PC-9 (cell line): ENCODE measurements at regions not wholly inside any gene's neighbourhood (a gene's known extent, or its start where the extent isn't known, plus 50 kb on each side); places are given as distances from the start of the nearest gene placed in this dataset.

Source experiments
- BruUV-seq: library from RNA; stranded (reverse); fragments of 400-500 nt; replicated peaks from 2 replicates; lab custom pipeline; 2021; lab: Mats Ljungman, UMichigan
- CTCF ChIA-PET: fragments of 300-600 bp; sonication (Branson Sonifier 250); formaldehyde crosslinking; loops from one replicate; lab custom pipeline; 2022; ENCODE audit warnings: antibody characterized with exemption; lab: Charles Lee
- POLR2A ChIA-PET: fragments of 300-600 bp; sonication (Branson Sonifier 250); formaldehyde crosslinking; loops from one replicate; lab custom pipeline; 2022; ENCODE audit warnings: antibody characterized with exemption; ENCODE audit not compliant: unreplicated experiment; lab: Charles Lee
- DNase-seq, 2 experiments: peaks; one replicate each; pipeline versions ENCODE4 v3.0.0 to v3.0.0-alpha.2; 2015 to 2022; ENCODE audit warnings: mixed read lengths in 1 of 2
- H2AFZ ChIP-seq: fragments of 200-600 bp; sonication (generic); 2 replicates; pipeline ENCODE4 v1.8.1; 2017; ENCODE audit warnings: antibody characterized with exemption
- H3F3A ChIP-seq: fragments of 200-600 bp; sonication (generic); 2 replicates; pipeline ENCODE4 v1.8.1; 2017; ENCODE audit warnings: antibody characterized with exemption, mild to moderate bottlenecking, low read depth; ENCODE audit not compliant: insufficient read depth
- H3K27ac ChIP-seq: fragments of 200-600 bp; sonication (generic); 2 replicates; pipeline ENCODE4 v1.6.1; 2016; ENCODE audit warnings: mixed run types
- H3K27me3 ChIP-seq: fragments of 200-600 bp; sonication (generic); 2 replicates; pipeline ENCODE4 v1.6.1; 2016; ENCODE audit warnings: low read depth, mixed run types; ENCODE audit not compliant: insufficient read depth
- H3K36me3 ChIP-seq: fragments of 200-600 bp; sonication (generic); 2 replicates; pipeline ENCODE4 v1.6.1; 2016; ENCODE audit warnings: low read depth, mixed run types
- H3K4me1 ChIP-seq: fragments of 200-600 bp; sonication (generic); replicated peaks from 2 replicates; pipeline ENCODE4 v1.6.1; 2016; ENCODE audit warnings: mixed run types; ENCODE audit not compliant: insufficient read depth
- H3K4me2 ChIP-seq: fragments of 200-600 bp; sonication (generic); 2 replicates; pipeline ENCODE4 v1.6.1; 2017; ENCODE audit warnings: mixed run types
- H3K4me3 ChIP-seq: fragments of 200-600 bp; sonication (generic); 2 replicates; pipeline ENCODE4 v1.6.1; 2016; ENCODE audit warnings: mixed run types
- H3K79me2 ChIP-seq: fragments of 200-600 bp; sonication (generic); 2 replicates; pipeline ENCODE4 v1.6.1; 2017; ENCODE audit warnings: low read depth, mixed run types
- H3K9me2 ChIP-seq: fragments of 200-600 bp; sonication (generic); 2 replicates; pipeline ENCODE4 v1.8.1; 2017; ENCODE audit warnings: mild to moderate bottlenecking; ENCODE audit not compliant: insufficient read depth
- H3K9me3 ChIP-seq: fragments of 200-600 bp; sonication (generic); 2 replicates; pipeline ENCODE4 v1.8.1; 2016; ENCODE audit warnings: low read depth; ENCODE audit not compliant: insufficient read depth
- H4K20me1 ChIP-seq: fragments of 200-600 bp; sonication (generic); 2 replicates; pipeline ENCODE4 v1.8.1; 2017; ENCODE audit not compliant: insufficient read depth
- EZH2 ChIP-seq: fragments of 200-600 bp; sonication (generic); IDR thresholded peaks from 2 replicates; pipeline ENCODE4 v1.8.0; 2017; ENCODE audit warnings: antibody characterized with exemption, low read depth
- intact Hi-C: fragments of 100-400 bp; cut with micrococcal nuclease; formaldehyde crosslinking; loops from one replicate; pipeline ENCODE4 v1.10.0; 2022; ENCODE audit not compliant: unreplicated experiment
- TF ChIP-seq, protein P1 (sequence below): fragments of 200-600 bp; sonication (generic); conservative IDR thresholded peaks from 2 replicates; pipeline ENCODE4 v1.6.1; 2017; ENCODE audit warnings: mixed run types, antibody characterized with exemption, mild to moderate bottlenecking, moderate library complexity

DNA sequence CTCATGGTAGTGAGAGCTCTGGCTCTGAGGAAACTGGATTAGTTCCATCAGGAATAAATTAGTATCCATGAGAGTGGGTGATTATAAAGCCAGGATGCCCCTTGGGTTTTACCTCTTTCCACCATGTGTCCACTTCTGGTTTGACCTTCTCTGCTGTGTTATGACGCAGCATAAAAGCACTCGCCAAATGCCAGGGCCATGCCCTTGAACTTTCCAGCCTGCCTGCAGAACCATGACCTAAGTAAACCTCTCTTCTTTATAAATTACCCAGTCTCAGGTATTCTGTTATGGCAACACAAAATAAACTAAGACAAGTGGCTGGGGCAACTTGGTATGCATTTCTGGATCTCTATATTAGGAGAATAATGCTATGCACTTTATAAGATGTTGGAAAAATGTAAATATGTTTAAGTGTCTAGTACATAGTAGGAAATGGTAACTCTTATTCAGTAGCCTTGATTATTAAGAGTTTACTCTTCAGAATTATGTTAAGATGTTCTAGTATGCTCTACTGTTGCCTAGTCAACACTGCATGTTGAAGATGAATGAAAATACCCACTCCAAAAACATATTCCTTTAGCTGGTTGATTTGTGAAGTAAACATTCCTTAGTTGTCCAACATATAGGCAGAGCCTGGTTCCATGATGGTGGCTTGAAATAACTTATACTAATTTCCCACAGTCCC lies 455.6 kb upstream of the TMPO start:
- H3K4me2 ChIP-seq: no peak overlapping the region
- no peaks in the 10 kb centered on the region for H3K36me3 ChIP-seq
- H3K27ac ChIP-seq: no peak overlapping the region
- H3K4me3 ChIP-seq: no peak overlapping the region
- CTCF ChIA-PET: no interaction called here
- no peaks in the 10 kb centered on the region for H4K20me1 ChIP-seq
- no peaks in the 10 kb centered on the region for H3K79me2 ChIP-seq
- intact Hi-C loops: no loop called here
- H3F3A ChIP-seq: no peaks in the 10 kb centered on the region
- no peaks in the 10 kb centered on the region for H3K9me2 ChIP-seq
- DNase-seq: no peak
- TF ChIP-seq EZH2: no peak
- TF ChIP-seq, protein P1, sequence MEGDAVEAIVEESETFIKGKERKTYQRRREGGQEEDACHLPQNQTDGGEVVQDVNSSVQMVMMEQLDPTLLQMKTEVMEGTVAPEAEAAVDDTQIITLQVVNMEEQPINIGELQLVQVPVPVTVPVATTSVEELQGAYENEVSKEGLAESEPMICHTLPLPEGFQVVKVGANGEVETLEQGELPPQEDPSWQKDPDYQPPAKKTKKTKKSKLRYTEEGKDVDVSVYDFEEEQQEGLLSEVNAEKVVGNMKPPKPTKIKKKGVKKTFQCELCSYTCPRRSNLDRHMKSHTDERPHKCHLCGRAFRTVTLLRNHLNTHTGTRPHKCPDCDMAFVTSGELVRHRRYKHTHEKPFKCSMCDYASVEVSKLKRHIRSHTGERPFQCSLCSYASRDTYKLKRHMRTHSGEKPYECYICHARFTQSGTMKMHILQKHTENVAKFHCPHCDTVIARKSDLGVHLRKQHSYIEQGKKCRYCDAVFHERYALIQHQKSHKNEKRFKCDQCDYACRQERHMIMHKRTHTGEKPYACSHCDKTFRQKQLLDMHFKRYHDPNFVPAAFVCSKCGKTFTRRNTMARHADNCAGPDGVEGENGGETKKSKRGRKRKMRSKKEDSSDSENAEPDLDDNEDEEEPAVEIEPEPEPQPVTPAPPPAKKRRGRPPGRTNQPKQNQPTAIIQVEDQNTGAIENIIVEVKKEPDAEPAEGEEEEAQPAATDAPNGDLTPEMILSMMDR: no peak
- no TSS peak for BruUV-seq
- no peak overlapping the region for H2AFZ ChIP-seq
- H3K9me3 ChIP-seq: no peaks in the 10 kb centered on the region
- POLR2A ChIA-PET: no interaction called here
- no peaks in the 10 kb centered on the region for H3K4me1 ChIP-seq
- no peaks in the 10 kb centered on the region for H3K27me3 ChIP-seq

DNA sequence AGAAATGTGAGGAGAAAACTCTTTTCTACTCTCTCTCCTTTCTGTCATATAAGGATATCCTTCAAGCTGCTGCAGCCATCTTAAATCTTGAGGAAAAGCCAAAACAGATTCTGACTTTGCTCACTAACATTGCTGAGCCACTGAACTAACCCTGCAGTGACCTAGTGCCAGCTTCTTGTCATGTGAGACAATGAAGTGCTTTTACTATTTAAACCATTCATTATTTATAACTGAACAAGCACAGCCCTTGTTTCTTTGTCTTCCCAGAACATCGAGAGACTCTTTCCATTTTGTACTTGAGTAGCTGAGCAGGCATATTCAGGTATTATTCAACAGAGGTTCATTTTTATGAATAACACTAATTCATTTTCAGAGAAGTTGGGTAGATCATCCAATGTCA lies 455.0 kb upstream of the TMPO start:
- no peak overlapping the region for H3K4me3 ChIP-seq
- no peaks in the 10 kb centered on the region for H3K9me2 ChIP-seq
- no peaks in the 10 kb centered on the region for H3K4me1 ChIP-seq
- no peaks in the 10 kb centered on the region for H3K9me3 ChIP-seq
- no TSS peak for BruUV-seq
- H3K79me2 ChIP-seq: no peaks in the 10 kb centered on the region
- CTCF ChIA-PET: no interaction called here
- H3K27ac ChIP-seq: no peak overlapping the region
- no peaks in the 10 kb centered on the region for H3K27me3 ChIP-seq
- H4K20me1 ChIP-seq: no peaks in the 10 kb centered on the region
- DNase-seq: no peak
- H3K4me2 ChIP-seq: no peak overlapping the region
- intact Hi-C loops: no loop called here
- TF ChIP-seq EZH2: no peak
- TF ChIP-seq, protein P1: no peak
- POLR2A ChIA-PET: no interaction called here
- no peaks in the 10 kb centered on the region for H3F3A ChIP-seq
- H3K36me3 ChIP-seq: no peaks in the 10 kb centered on the region
- no peak overlapping the region for H2AFZ ChIP-seq

DNA sequence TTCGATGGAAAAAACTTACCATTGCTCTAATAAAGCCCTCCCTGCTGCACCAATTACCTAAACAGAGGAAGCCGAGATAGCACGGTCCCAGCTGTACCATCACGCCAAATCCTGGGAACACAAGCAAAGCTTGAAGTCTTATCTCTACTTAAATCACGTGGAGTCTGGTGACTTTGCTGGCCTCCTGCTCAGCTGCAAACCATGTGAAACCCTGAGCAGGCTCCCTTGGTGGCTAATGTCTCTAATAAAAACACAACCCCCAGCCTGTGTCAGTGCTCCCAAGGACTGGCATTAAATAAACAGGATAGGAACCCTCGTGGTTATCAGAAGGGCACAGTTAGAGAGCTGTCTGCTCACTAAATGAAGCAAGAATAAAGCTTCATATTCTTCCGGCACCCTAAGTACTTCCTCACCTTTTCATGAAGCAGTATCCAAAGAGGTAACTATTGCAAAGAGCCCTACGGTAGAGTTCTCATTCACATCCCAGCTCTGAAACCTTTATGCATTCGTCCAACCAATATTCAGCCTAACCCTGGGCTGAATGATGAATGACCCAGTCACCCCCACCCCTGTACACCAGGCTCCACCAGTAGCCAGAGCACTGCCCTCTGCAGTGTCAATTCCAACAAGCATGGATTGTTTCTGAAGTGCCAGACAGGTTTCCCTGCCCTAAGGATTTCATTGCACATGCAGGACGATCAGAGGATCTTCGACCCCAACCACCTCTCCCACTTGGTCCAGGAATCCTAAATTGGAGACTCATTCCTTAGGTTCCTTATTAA lies 452.7 kb upstream of the TMPO start:
- no peak for TF ChIP-seq EZH2
- TF ChIP-seq, protein P1: no peak
- Histone ChIP-seq H2AFZ (no peak overlapping the region), H3K9me3 (no peaks in the 10 kb centered on the region), H3K9me2 (no peaks in the 10 kb centered on the region), H3K27me3 (0 out of 2 replicates have a peak, but pooled peaks cover 7% of the 10 kb centered on the region), H3F3A (no peaks in the 10 kb centered on the region), H3K4me2 (no peak overlapping the region), H3K36me3 (no peaks in the 10 kb centered on the region), H4K20me1 (no peaks in the 10 kb centered on the region), H3K27ac (no peak overlapping the region), H3K79me2 (no peaks in the 10 kb centered on the region), H3K4me3 (no peak overlapping the region), H3K4me1 (no peaks in the 10 kb centered on the region)
- intact Hi-C loops: no loop called here
- no TSS peak for BruUV-seq
- ChIA-PET CTCF (no interaction called here), POLR2A (no interaction called here)
- no peak for DNase-seq
